K562 (cell line): ENCODE measurements at regions not wholly inside any gene's neighbourhood (a gene's known extent, or its start where the extent isn't known, plus 50 kb on each side); places are given as distances from the start of the nearest gene placed in this dataset.

Source experiments
- ATAC-seq: fragments of 200-7000 bp; cut with Tn5 transposase; 3 replicates; pipeline ENCODE4 v1.9.1; 2020; ENCODE audit warnings: moderate library complexity
- BruUV-seq: library from RNA; stranded (reverse); fragments of 400-500 nt; replicated peaks from 2 replicates; lab custom pipeline; 2021; lab: Mats Ljungman, UMichigan
- CTCF ChIA-PET: fragments of 300-600 bp; formaldehyde crosslinking; extraction: SDS; loops from one replicate; lab custom pipeline; 2021; ENCODE audit warnings: low intra/inter-chr PET ratio; lab: Yijun Ruan, JAX
- POLR2A ChIA-PET: fragments of 300-600, 350-650 bp; sonication (Branson Sonifier 250); formaldehyde crosslinking; extraction: SDS; loops from one replicate; lab custom pipeline; 2021; ENCODE audit warnings: antibody characterized with exemption, inconsistent platforms; lab: Yijun Ruan, JAX
- DNase-seq, 4 experiments: peaks; one replicate each; pipeline versions ENCODE4 v3.0.0 to v3.0.0-alpha.2; 2011 to 2018; ENCODE audit warnings: low spot score in 3 of 4, mixed read lengths in 3 of 4; ENCODE audit errors: extremely low read depth in 1 of 4
- FAIRE-seq: peaks from 2 replicates; lab custom pipeline; 2011; peaks lifted over from hg19 to GRCh38; lab: Jason Lieb, UNC
- H2AFZ ChIP-seq: 2 replicates; pipeline ENCODE4 v1.6.0; 2011; ENCODE audit warnings: low read depth, low read length, control low read depth, inconsistent platforms
- H3K27ac ChIP-seq: fragments of 200-600 bp; 3 replicates; pipeline ENCODE4 v1.8.0; 2011; ENCODE audit warnings: low read depth, mild to moderate bottlenecking, control low read depth, inconsistent platforms, low read length, moderate library complexity, mixed read lengths; ENCODE audit errors: extremely low read depth
- H3K27me3 ChIP-seq, 2 experiments: fragments of 300-600 bp in 1 of 2; 2 replicates in 1 of 2; 3 replicates in 1 of 2; pipeline versions ENCODE4 v1.6.0 to v1.8.0; 2011; ENCODE audit warnings: inconsistent platforms in 2 of 2, low read length in 2 of 2, mild to moderate bottlenecking in 1 of 2, mixed read lengths in 1 of 2, moderate library complexity in 1 of 2; ENCODE audit not compliant: control insufficient read depth in 2 of 2, insufficient read depth in 2 of 2
- H3K36me3 ChIP-seq: fragments of 300-600 bp; 3 replicates; pipeline ENCODE4 v1.8.0; 2011; ENCODE audit warnings: mild to moderate bottlenecking, low read length, inconsistent platforms; ENCODE audit not compliant: control insufficient read depth, insufficient read depth
- H3K4me1 ChIP-seq, 2 experiments: fragments of 200-600 bp in 1 of 2; replicated peaks in 1 of 2; 2 replicates in 1 of 2; 3 replicates in 1 of 2; pipeline versions ENCODE4 v1.5.1 to v1.8.0; 2011; ENCODE audit warnings: inconsistent platforms in 2 of 2, low read length in 2 of 2, mild to moderate bottlenecking in 1 of 2, mixed read lengths in 1 of 2, moderate library complexity in 1 of 2; ENCODE audit not compliant: control insufficient read depth in 2 of 2, insufficient read depth in 2 of 2
- H3K4me2 ChIP-seq: 2 replicates; pipeline ENCODE4 v1.6.1; 2011; ENCODE audit warnings: low read length, control low read depth, inconsistent platforms, mixed read lengths; ENCODE audit not compliant: insufficient read depth
- H3K4me3 ChIP-seq: fragments of 200-600 bp; sonication (generic), shearing (Covaris generic); 2 replicates; pipeline ENCODE4 v1.5.1; 2016; ENCODE audit warnings: control low read depth, inconsistent platforms
- H3K79me2 ChIP-seq: fragments of 200-600 bp; 3 replicates; pipeline ENCODE4 v1.8.0; 2011; ENCODE audit warnings: low read length, inconsistent platforms; ENCODE audit not compliant: control insufficient read depth, insufficient read depth
- H3K9ac ChIP-seq, 2 experiments: 2 replicates each; pipeline versions ENCODE4 v1.6.0 to v1.6.1; 2011; ENCODE audit warnings: low read depth in 2 of 2, low read length in 2 of 2, control low read depth in 1 of 2, inconsistent platforms in 1 of 2, mild to moderate bottlenecking in 1 of 2, mixed read lengths in 1 of 2; ENCODE audit not compliant: insufficient read depth in 1 of 2
- H3K9me1 ChIP-seq: one replicate; pipeline ENCODE4 v1.6.0; 2011; ENCODE audit warnings: inconsistent platforms, mild to moderate bottlenecking, low read length, moderate library complexity; ENCODE audit not compliant: control insufficient read depth, insufficient read depth
- H3K9me3 ChIP-seq: replicated peaks from 2 replicates; pipeline ENCODE4 v1.5.1; 2011; ENCODE audit warnings: low read depth, low read length, inconsistent platforms; ENCODE audit not compliant: control insufficient read depth, insufficient read depth
- H4K20me1 ChIP-seq: replicated peaks from 2 replicates; pipeline ENCODE4 v1.6.1; 2011; ENCODE audit warnings: low read length, inconsistent platforms, mixed read lengths; ENCODE audit not compliant: control insufficient read depth, insufficient read depth
- CCAR2 ChIP-seq: fragments of 200-400 bp; formaldehyde crosslinking; IDR thresholded peaks from 2 replicates; pipeline ENCODE4 v1.6.1; 2017; ENCODE audit warnings: mild to moderate bottlenecking, low read depth, low read length
- FOXM1 ChIP-seq, 2 experiments: fragments of 450-650 bp in 1 of 2; sonication (generic) in 1 of 2; formaldehyde crosslinking in 1 of 2; IDR thresholded peaks; 2 replicates each; pipeline versions ENCODE4 v1.6.1 to v1.9.0; 2017 to 2022; ENCODE audit warnings: low read depth in 2 of 2, mild to moderate bottlenecking in 2 of 2, missing genetic modification reagents in 1 of 2, moderate library complexity in 1 of 2
- FUS ChIP-seq: fragments of 200-400 bp; formaldehyde crosslinking; optimal IDR thresholded peaks from 2 replicates; pipeline ENCODE3; 2017; ENCODE audit warnings: low read depth, low read length
- JUNB ChIP-seq: fragments of 450-650 bp; formaldehyde crosslinking; conservative IDR thresholded peaks from 2 replicates; pipeline ENCODE4 v1.4.0; 2020; ENCODE audit warnings: mild to moderate bottlenecking
- KDM1A ChIP-seq, 2 experiments: fragments of 450-650 bp; IDR thresholded peaks; 2 replicates each; pipeline ENCODE4 v1.6.1; 2016; ENCODE audit warnings: mild to moderate bottlenecking in 2 of 2
- LCOR ChIP-seq: sonication (generic); formaldehyde crosslinking; IDR thresholded peaks from 2 replicates; pipeline ENCODE4 v1.8.0; 2022; ENCODE audit warnings: mild to moderate bottlenecking, missing genetic modification reagents
- MAFG ChIP-seq: fragments of 450-650 bp; conservative IDR thresholded peaks from 2 replicates; pipeline ENCODE4 v1.6.1; 2016; ENCODE audit warnings: missing genetic modification characterization, missing compliant biosample characterization
- NFIX ChIP-seq: fragments of 250-450 bp; sonication (Bioruptor Pico); IDR thresholded peaks from 2 replicates; pipeline ENCODE4 v1.4.0; 2020; ENCODE audit warnings: low read depth, mild to moderate bottlenecking, moderate library complexity
- WGBS: fragments of 100-300 bp; shearing (Covaris generic); methylation state at CpG from one replicate; pipeline ENCODE4 v1.1.6; 2016; ENCODE audit warnings: low coverage, mixed read lengths; ENCODE audit not compliant: insufficient coverage; ENCODE audit errors: missing lambda C conversion rate; 5-methylcytosine and 5-hydroxymethylcytosine counted together
- in situ Hi-C: fragments of 300-500 bp; cut with MboI; formaldehyde crosslinking; loops from 4 replicates; pipeline ENCODE4 v1.15.0; 2018; ENCODE audit warnings: inconsistent platforms, mixed read lengths
- intact Hi-C: fragments of 100-400 bp; cut with micrococcal nuclease; formaldehyde crosslinking; loops from 2 replicates; pipeline ENCODE4 v1.14.2; 2022
- TF ChIP-seq, protein P1 (sequence below), 2 experiments: fragments of 450-650 bp in 1 of 2; sonication (generic) in 1 of 2; formaldehyde crosslinking in 1 of 2; IDR thresholded peaks in 1 of 2; conservative IDR thresholded peaks in 1 of 2; 2 replicates each; pipeline versions ENCODE4 v1.6.1 to v1.8.1; 2016 to 2023; ENCODE audit warnings: mild to moderate bottlenecking in 2 of 2, moderate library complexity in 2 of 2, inconsistent platforms in 1 of 2, missing genetic modification reagents in 1 of 2

- TF ChIP-seq CCAR2 (no peak), KDM1A (IDR thresholded peaks at IDR 0.05) (no peak), NFIX (CRISPR knock-in tag) (no peak)
- TF ChIP-seq, protein P1, sequence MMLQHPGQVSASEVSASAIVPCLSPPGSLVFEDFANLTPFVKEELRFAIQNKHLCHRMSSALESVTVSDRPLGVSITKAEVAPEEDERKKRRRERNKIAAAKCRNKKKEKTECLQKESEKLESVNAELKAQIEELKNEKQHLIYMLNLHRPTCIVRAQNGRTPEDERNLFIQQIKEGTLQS (IDR thresholded peaks at IDR 0.05) = no peak
- TF ChIP-seq, protein P1 (CRISPR knock-in tag; conservative IDR thresholded peaks at IDR 0.05) = no peak
Measured at GRCh38 chr9:26391036-26391435, 501.6 kb downstream of the CAAP1 start (continued).

DNA sequence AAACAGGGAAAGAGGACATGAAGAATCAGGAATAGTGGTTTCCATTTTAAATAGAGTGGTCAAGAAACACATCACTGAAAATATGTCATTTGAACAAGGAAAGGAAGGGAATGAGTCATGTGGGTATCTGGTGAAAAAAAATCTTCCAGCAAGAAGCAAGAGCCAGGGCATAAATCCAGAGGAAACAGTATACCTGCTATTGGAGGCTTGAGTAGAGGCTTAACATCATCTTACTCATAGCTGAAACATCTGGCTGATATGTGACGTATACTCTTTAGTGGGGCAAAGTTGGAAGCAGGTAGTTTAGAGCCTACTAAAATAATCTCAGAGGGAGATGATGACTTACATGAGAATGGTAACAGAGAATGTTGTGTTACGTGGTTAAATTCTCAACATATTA is 517.2 kb downstream of the CAAP1 start:
- Histone ChIP-seq H3K4me2 (no peak overlapping the region), H2AFZ (no peak overlapping the region), H3K9ac (no peak overlapping the region), H4K20me1 (no peaks in the 10 kb centered on the region), H3K79me2 (no peaks in the 10 kb centered on the region), H3K4me3 (no peak overlapping the region), H3K9me1 (no peaks in the 10 kb centered on the region), H3K27me3 (no peaks in the 10 kb centered on the region), H3K9me3 (no peaks in the 10 kb centered on the region), H3K4me1 (no peaks in the 10 kb centered on the region), H3K36me3 (no peaks in the 10 kb centered on the region), H3K27ac (no peak overlapping the region)
- CTCF ChIA-PET = no interaction called here
- intact Hi-C loops (no loop called here), in situ Hi-C loops (no loop called here)
- DNase-seq (no peak), ATAC-seq (no peak), FAIRE-seq (no peak)
- BruUV-seq = no TSS peak
- no peak for TF ChIP-seq JUNB (CRISPR knock-in tag)
- no peak for TF ChIP-seq FOXM1 (IDR thresholded peaks at IDR 0.05; ENCODE audit: low read depth)
- no peak for TF ChIP-seq FOXM1 (CRISPR knock-in tag; IDR thresholded peaks at IDR 0.05; ENCODE audit: low read depth)
- TF ChIP-seq MAFG (tag) = no peak
- no peak for TF ChIP-seq FUS
- TF ChIP-seq LCOR (CRISPR knock-in tag) = no peak
- no CpG with 5 or more reads among the region's 2 CpGs for WGBS
- POLR2A ChIA-PET = no interaction called here
